ENCODE measurements at regions not wholly inside any gene's neighbourhood (a gene's known extent, or its start where the extent isn't known, plus 50 kb on each side); places are given as distances from the start of the nearest gene placed in this dataset.

- H3K36me3 ChIP-seq = no peaks in the 10 kb centered on the region
These were observed 1334.8 kb downstream of the MRPL39 start for GRCh38 chr21:24272521-24272938.

DNA sequence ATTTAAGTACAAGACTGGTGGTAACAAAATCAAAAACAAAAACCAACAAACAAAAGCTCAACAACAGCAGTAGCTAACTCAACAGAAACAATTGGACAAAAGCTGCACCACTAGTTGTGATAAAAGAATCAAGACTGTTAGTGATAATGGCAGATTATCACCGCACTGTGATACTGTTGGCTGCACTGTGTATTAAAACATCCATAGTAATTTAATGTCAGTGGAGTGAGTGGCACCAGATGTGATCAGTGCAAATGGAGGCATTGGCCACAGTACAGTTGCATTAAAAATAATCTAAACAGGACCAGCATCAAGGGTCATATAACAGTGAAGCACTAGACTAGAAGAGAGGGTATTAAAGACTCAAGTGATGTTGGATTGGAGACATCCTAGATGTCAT lies 1341.3 kb downstream of the MRPL39 start:
- H3K36me3 ChIP-seq = no peaks in the 10 kb centered on the region
- no peaks in the 10 kb centered on the region for H3K27me3 ChIP-seq (ENCODE audit: insufficient read depth, low read depth, severe bottlenecking)
- TF ChIP-seq, protein P1, sequence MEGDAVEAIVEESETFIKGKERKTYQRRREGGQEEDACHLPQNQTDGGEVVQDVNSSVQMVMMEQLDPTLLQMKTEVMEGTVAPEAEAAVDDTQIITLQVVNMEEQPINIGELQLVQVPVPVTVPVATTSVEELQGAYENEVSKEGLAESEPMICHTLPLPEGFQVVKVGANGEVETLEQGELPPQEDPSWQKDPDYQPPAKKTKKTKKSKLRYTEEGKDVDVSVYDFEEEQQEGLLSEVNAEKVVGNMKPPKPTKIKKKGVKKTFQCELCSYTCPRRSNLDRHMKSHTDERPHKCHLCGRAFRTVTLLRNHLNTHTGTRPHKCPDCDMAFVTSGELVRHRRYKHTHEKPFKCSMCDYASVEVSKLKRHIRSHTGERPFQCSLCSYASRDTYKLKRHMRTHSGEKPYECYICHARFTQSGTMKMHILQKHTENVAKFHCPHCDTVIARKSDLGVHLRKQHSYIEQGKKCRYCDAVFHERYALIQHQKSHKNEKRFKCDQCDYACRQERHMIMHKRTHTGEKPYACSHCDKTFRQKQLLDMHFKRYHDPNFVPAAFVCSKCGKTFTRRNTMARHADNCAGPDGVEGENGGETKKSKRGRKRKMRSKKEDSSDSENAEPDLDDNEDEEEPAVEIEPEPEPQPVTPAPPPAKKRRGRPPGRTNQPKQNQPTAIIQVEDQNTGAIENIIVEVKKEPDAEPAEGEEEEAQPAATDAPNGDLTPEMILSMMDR (IDR thresholded peaks at IDR 0.05; ENCODE audit: low read depth, low read length) = no peak
- DNase-seq = no peak
- H3K27ac ChIP-seq = no peak overlapping the region
- H3K4me3 ChIP-seq (ENCODE audit: low read depth, low read length) = no peak overlapping the region
- H3K9me3 ChIP-seq (ENCODE audit: severe bottlenecking) = no peaks in the 10 kb centered on the region

More at GRCh38 chr21:24272521-24272938, 1334.8 kb downstream of the MRPL39 start:
- TF ChIP-seq, protein P1 (IDR thresholded peaks at IDR 0.05; ENCODE audit: low read depth, low read length) = no peak
- Histone ChIP-seq H3K9me3 (ENCODE audit: severe bottlenecking) (no peaks in the 10 kb centered on the region), H3K27ac (no peak overlapping the region), H3K4me3 (ENCODE audit: low read depth, low read length) (no peak overlapping the region), H3K27me3 (ENCODE audit: insufficient read depth, low read depth, severe bottlenecking) (no peaks in the 10 kb centered on the region)
- DNase-seq = no peak

GRCh38 chr21:24260751-24261150 lies 1346.5 kb downstream of the MRPL39 start:
- DNase-seq = no peak

DNA sequence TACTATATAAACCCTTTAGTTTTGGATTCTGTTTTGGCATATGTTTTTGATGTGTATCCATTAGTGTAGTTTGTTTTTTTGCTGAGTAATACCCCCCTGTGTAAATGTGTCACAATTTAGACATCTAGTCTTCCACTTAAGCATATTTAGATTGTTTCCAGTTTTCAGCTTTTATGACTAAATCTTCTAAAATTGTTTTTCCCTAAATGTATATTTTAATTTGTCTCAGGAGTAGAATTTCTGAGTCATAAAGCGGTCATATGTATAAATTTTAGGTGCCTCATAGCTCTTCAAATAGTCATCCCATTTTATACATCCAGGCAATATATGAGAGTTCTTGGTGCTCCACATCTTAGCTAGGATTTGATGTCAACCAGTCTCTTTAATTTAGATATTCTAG lies 1348.0 kb downstream of the MRPL39 start:
- H3K27me3 ChIP-seq (ENCODE audit: insufficient read depth, low read depth, severe bottlenecking) = no peaks in the 10 kb centered on the region
- H3K36me3 ChIP-seq = no peaks in the 10 kb centered on the region
- no peak for DNase-seq
- TF ChIP-seq, protein P1 (IDR thresholded peaks at IDR 0.05; ENCODE audit: low read depth, low read length) = no peak
- H3K9me3 ChIP-seq (ENCODE audit: severe bottlenecking) = no peaks in the 10 kb centered on the region
- no peak overlapping the region for H3K27ac ChIP-seq
- no peak overlapping the region for H3K4me3 ChIP-seq (ENCODE audit: low read depth, low read length)

More at GRCh38 chr21:24260751-24261150, 1346.5 kb downstream of the MRPL39 start:
- no peaks in the 10 kb centered on the region for H3K9me3 ChIP-seq (ENCODE audit: severe bottlenecking)
- TF ChIP-seq, protein P1 (IDR thresholded peaks at IDR 0.05; ENCODE audit: low read depth, low read length) = no peak
- no peak overlapping the region for H3K4me3 ChIP-seq (ENCODE audit: low read depth, low read length)
- H3K27ac ChIP-seq = no peak overlapping the region
- no peaks in the 10 kb centered on the region for H3K36me3 ChIP-seq
- no peaks in the 10 kb centered on the region for H3K27me3 ChIP-seq (ENCODE audit: insufficient read depth, low read depth, severe bottlenecking)

GRCh38 chr21:24255591-24255990 lies 1351.7 kb downstream of the MRPL39 start:
- TF ChIP-seq, protein P1 (IDR thresholded peaks at IDR 0.05; ENCODE audit: low read depth, low read length) = no peak
- no peaks in the 10 kb centered on the region for H3K36me3 ChIP-seq
- DNase-seq = no peak
- H3K27ac ChIP-seq = no peak overlapping the region
- H3K4me3 ChIP-seq (ENCODE audit: low read depth, low read length) = no peak overlapping the region
- H3K27me3 ChIP-seq (ENCODE audit: insufficient read depth, low read depth, severe bottlenecking) = no peaks in the 10 kb centered on the region
- H3K9me3 ChIP-seq (ENCODE audit: severe bottlenecking) = no peaks in the 10 kb centered on the region

DNA sequence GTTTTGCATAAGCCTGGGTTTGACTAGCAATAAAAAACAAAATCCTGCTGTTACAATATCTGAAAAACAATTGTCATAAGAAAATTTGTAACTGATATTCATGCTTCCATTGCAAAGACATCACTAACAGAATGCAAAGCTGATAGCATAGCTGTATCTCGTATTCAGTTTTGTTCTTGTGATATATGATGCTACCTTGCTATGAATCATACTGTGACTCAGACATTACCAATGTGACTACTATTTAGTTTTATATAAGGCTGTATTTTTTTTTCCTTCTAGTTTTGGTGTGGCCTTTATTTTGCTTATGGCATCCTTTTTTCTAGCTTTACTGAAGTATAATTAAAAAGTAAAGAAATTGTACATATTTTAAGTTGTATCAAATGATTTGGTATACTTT lies 1381.8 kb downstream of the MRPL39 start:
- no peak for DNase-seq
- H3K27me3 ChIP-seq (ENCODE audit: insufficient read depth, low read depth, severe bottlenecking) = no peaks in the 10 kb centered on the region
- H3K4me3 ChIP-seq (ENCODE audit: low read depth, low read length) = no peak overlapping the region
- H3K36me3 ChIP-seq = no peaks in the 10 kb centered on the region
- TF ChIP-seq, protein P1 (IDR thresholded peaks at IDR 0.05; ENCODE audit: low read depth, low read length) = no peak
- H3K27ac ChIP-seq = no peak overlapping the region
- H3K9me3 ChIP-seq (ENCODE audit: severe bottlenecking) = no peaks in the 10 kb centered on the region

Data from WERI-Rb-1 (cell line).